ENCODE measurements at regions not wholly inside any gene's neighbourhood (a gene's known extent, or its start where the extent isn't known, plus 50 kb on each side); places are given as distances from the start of the nearest gene placed in this dataset.

DNA sequence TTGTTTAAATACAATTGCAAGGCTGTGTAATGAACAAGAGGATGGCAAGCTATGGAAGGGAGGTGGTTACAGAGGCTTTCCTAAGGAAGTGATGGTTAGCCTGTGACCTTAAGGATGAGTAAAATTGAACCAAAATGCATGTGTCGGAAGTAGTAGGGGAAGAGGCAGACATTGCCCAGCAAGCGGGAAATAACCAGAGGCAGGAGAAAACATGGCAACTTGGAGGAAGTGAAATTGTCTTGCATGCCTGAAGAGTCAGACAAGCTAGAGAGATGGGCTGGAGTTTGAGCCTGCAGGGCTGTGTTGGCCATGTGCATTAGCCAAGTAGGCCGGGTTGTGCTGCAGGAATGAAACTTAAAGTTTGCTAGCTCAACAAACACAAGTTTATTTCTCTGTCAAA is 96.2 kb downstream of the BTG1 start:
- TF ChIP-seq, protein P1, sequence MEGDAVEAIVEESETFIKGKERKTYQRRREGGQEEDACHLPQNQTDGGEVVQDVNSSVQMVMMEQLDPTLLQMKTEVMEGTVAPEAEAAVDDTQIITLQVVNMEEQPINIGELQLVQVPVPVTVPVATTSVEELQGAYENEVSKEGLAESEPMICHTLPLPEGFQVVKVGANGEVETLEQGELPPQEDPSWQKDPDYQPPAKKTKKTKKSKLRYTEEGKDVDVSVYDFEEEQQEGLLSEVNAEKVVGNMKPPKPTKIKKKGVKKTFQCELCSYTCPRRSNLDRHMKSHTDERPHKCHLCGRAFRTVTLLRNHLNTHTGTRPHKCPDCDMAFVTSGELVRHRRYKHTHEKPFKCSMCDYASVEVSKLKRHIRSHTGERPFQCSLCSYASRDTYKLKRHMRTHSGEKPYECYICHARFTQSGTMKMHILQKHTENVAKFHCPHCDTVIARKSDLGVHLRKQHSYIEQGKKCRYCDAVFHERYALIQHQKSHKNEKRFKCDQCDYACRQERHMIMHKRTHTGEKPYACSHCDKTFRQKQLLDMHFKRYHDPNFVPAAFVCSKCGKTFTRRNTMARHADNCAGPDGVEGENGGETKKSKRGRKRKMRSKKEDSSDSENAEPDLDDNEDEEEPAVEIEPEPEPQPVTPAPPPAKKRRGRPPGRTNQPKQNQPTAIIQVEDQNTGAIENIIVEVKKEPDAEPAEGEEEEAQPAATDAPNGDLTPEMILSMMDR (conservative IDR thresholded peaks at IDR 0.05; ENCODE audit: low read depth, low read length) = no peak
- TF ChIP-seq EZH2 (IDR thresholded peaks at IDR 0.05; ENCODE audit: borderline replicate concordance, low read depth, low read length, poor library complexity, severe bottlenecking) = no peak

All from A673 (cell line).